NCI-H748 treated with DMSO at 0.1 percent for 48 hours (cell line): ENCODE measurements at regions not wholly inside any gene's neighbourhood (a gene's known extent, or its start where the extent isn't known, plus 50 kb on each side); places are given as distances from the start of the nearest gene placed in this dataset.
A peak's percentile ranks its signal among the peaks of the same experiment; 100 is the strongest.

Experiments
- DNase-seq: peaks from one replicate; lab custom pipeline; 2025; lab: John Stamatoyannopoulos, UW

- peak; percentile 66 for DNase-seq
These were observed 357.5 kb downstream of the FSCB start for GRCh38 chr14:44149597-44149996.

- DNase-seq = no peak
These were observed 365.1 kb downstream of the FSCB start for GRCh38 chr14:44142006-44142405.

- no peak for DNase-seq
These were observed 371.1 kb downstream of the FSCB start for GRCh38 chr14:44135972-44136371.

GRCh38 chr14:44131861-44132260 lies 375.2 kb downstream of the FSCB start:
- DNase-seq = no peak

- no peak for DNase-seq
These were observed 393.0 kb downstream of the FSCB start for GRCh38 chr14:44113769-44114730.

GRCh38 chr14:44112774-44113460 lies 394.2 kb downstream of the FSCB start:
- DNase-seq = no peak

GRCh38 chr14:44109036-44109435 lies 398.0 kb downstream of the FSCB start:
- no peak for DNase-seq

GRCh38 chr14:44108601-44109000 lies 398.5 kb downstream of the FSCB start:
- DNase-seq = no peak

GRCh38 chr14:44107156-44107555 lies 399.9 kb downstream of the FSCB start:
- DNase-seq = no peak

- no peak for DNase-seq
These were observed 407.2 kb downstream of the FSCB start for GRCh38 chr14:44099743-44100488.

GRCh38 chr14:44081146-44081545 lies 425.9 kb downstream of the FSCB start:
- DNase-seq = no peak

- DNase-seq = no peak
These were observed 437.0 kb downstream of the FSCB start for GRCh38 chr14:44070046-44070445.

- DNase-seq = no peak
These were observed 453.7 kb downstream of the FSCB start for GRCh38 chr14:44053422-44053821.

- DNase-seq = no peak
These were observed 465.4 kb downstream of the FSCB start for GRCh38 chr14:44041700-44042099.

GRCh38 chr14:44040561-44040960 lies 466.5 kb downstream of the FSCB start:
- DNase-seq = no peak

GRCh38 chr14:44036248-44036647 lies 470.8 kb downstream of the FSCB start:
- no peak for DNase-seq

GRCh38 chr14:44035707-44036106 lies 471.4 kb downstream of the FSCB start:
- DNase-seq = no peak

- DNase-seq = no peak
These were observed 476.2 kb downstream of the FSCB start for GRCh38 chr14:44030831-44031383.

- DNase-seq = no peak
These were observed 477.1 kb downstream of the FSCB start for GRCh38 chr14:44029933-44030332.

- DNase-seq = no peak
These were observed 479.7 kb downstream of the FSCB start for GRCh38 chr14:44027397-44027796.

- DNase-seq = no peak
These were observed 496.5 kb downstream of the FSCB start for GRCh38 chr14:44010595-44010994.

- no peak for DNase-seq
These were observed 497.0 kb downstream of the FSCB start for GRCh38 chr14:44010071-44010470.
